Transverse colon (tissue), 3 donors: ENCODE measurements at regions not wholly inside any gene's neighbourhood (a gene's known extent, or its start where the extent isn't known, plus 50 kb on each side); places are given as distances from the start of the nearest gene placed in this dataset.

Experiments
- CTCF ChIP-seq, 5 experiments: fragments of 200-600 bp in 3 of 5; fragments of 450-650 bp in 2 of 5; sonication (generic) in 3 of 5; IDR thresholded peaks; 1 replicate in 2 of 5; 2 replicates in 3 of 5; pipeline ENCODE4 v1.5.1; 2016 to 2017; ENCODE audit warnings: antibody characterized with exemption in 5 of 5, inconsistent platforms in 3 of 5, mild to moderate bottlenecking in 2 of 5, moderate library complexity in 1 of 5
- POLR2A ChIP-seq: fragments of 450-650 bp; IDR thresholded peaks from one replicate; pipeline ENCODE4 v1.6.1; 2016; ENCODE audit warnings: antibody characterized with exemption, mild to moderate bottlenecking, moderate library complexity

- TF ChIP-seq POLR2A (no peak), CTCF (IDR thresholded peaks at IDR 0.05) (no peak)
Measured at GRCh38 chr17:79350533-79350932, 260.3 kb downstream of the RBFOX3 start.
